ENCODE measurements at regions not wholly inside any gene's neighbourhood (a gene's known extent, or its start where the extent isn't known, plus 50 kb on each side); places are given as distances from the start of the nearest gene placed in this dataset.
"Not testable (repeated sequence)": the region's sequence is repeated elsewhere in the genome, so short reads cannot be mapped to it uniquely, and the experiment has no call there.

GRCh38 chr2:132259276-132259675 is 97.5 kb upstream of the ANKRD30BL start:
- TF ChIP-seq CTCF, EP300, POLR2A (IDR thresholded peaks at IDR 0.05): not testable (repeated sequence)
